B cell (primary cell): ENCODE measurements at regions not wholly inside any gene's neighbourhood (a gene's known extent, or its start where the extent isn't known, plus 50 kb on each side); places are given as distances from the start of the nearest gene placed in this dataset.

Experiments
- ATAC-seq: fragments of 200-7000 bp; cut with Tn5 transposase; one replicate; pipeline ENCODE4 v1.10.0; 2021; ENCODE audit warnings: low read depth, mild to moderate bottlenecking, moderate number of reproducible peaks, moderate library complexity
- CTCF ChIA-PET: fragments of 350-600 bp; sonication (Branson Sonifier 250); formaldehyde crosslinking; loops from one replicate; lab custom pipeline; 2021; ENCODE audit warnings: antibody characterized with exemption, inconsistent platforms; lab: Charles Lee
- POLR2A ChIA-PET: fragments of 350-600 bp; sonication (Branson Sonifier 250); formaldehyde crosslinking; loops from one replicate; lab custom pipeline; 2021; ENCODE audit warnings: antibody characterized with exemption; lab: Charles Lee
- DNase-seq: peaks from one replicate; pipeline ENCODE4 v3.0.0; 2013
- H2AFZ ChIP-seq: 2 replicates; pipeline ENCODE4 v1.6.1; 2012; ENCODE audit warnings: mild to moderate bottlenecking, low read depth, low read length; ENCODE audit not compliant: insufficient read depth, poor library complexity, severe bottlenecking
- H3K27ac ChIP-seq, 2 donors: 1 replicate in 1 of 2; 2 replicates in 1 of 2; pipeline ENCODE4 v1.5.1; 2012 to 2013; ENCODE audit warnings: low read length in 2 of 2, mild to moderate bottlenecking in 2 of 2, moderate library complexity in 1 of 2
- H3K27me3 ChIP-seq, 4 experiments: fragments of 200-600 bp in 1 of 4; sonication (generic) in 1 of 4; replicated peaks in 1 of 4; 1 replicate in 2 of 4; 2 replicates in 2 of 4; pipeline versions ENCODE4 v1.6.1 to v1.7.0; 2013 to 2016; ENCODE audit warnings: low read length in 3 of 4, mild to moderate bottlenecking in 2 of 4, mixed read lengths in 1 of 4, moderate library complexity in 1 of 4; ENCODE audit not compliant: insufficient read depth in 4 of 4, control insufficient read depth in 3 of 4; ENCODE audit errors: control extremely low read depth in 1 of 4
- H3K36me3 ChIP-seq, 2 experiments: replicated peaks in 1 of 2; 1 replicate in 1 of 2; 2 replicates in 1 of 2; pipeline versions ENCODE4 v1.6.1 to v1.7.1; 2013; ENCODE audit warnings: low read length in 1 of 2; ENCODE audit not compliant: insufficient read depth in 2 of 2, control insufficient read depth in 1 of 2; ENCODE audit errors: control extremely low read depth in 1 of 2, extremely low read depth in 1 of 2
- H3K4me1 ChIP-seq, 2 donors: fragments of 200-600 bp in 1 of 2; sonication (generic) in 1 of 2; 1 replicate in 1 of 2; 2 replicates in 1 of 2; pipeline versions ENCODE4 v1.5.1 to v1.6.1; 2013 to 2017; ENCODE audit warnings: low read length in 2 of 2; ENCODE audit not compliant: control insufficient read depth in 2 of 2, insufficient read depth in 2 of 2
- H3K4me2 ChIP-seq: replicated peaks from 2 replicates; pipeline ENCODE3; 2012; ENCODE audit warnings: mild to moderate bottlenecking, low read depth, low read length; ENCODE audit not compliant: poor library complexity, severe bottlenecking
- H3K4me3 ChIP-seq, 5 experiments: fragments of 200-600 bp in 1 of 5; sonication (generic) in 1 of 5; 1 replicate in 3 of 5; 2 replicates in 2 of 5; pipeline versions ENCODE4 v1.5.1 to v1.7.0; 2011 to 2016; ENCODE audit warnings: low read length in 4 of 5, mild to moderate bottlenecking in 4 of 5, low read depth in 2 of 5, control low read depth in 1 of 5, moderate library complexity in 1 of 5; ENCODE audit not compliant: insufficient read depth in 1 of 5; ENCODE audit errors: control extremely low read depth in 1 of 5, extremely low read depth in 1 of 5
- H3K79me2 ChIP-seq: fragments of 200-600 bp; sonication (generic); one replicate; pipeline ENCODE4 v1.6.0; 2016; ENCODE audit warnings: low read length; ENCODE audit not compliant: control insufficient read depth, insufficient read depth
- H3K9ac ChIP-seq: fragments of 200-600 bp; sonication (generic); 2 replicates; pipeline ENCODE4 v1.6.1; 2017; ENCODE audit warnings: mild to moderate bottlenecking, low read length, moderate library complexity
- H3K9me3 ChIP-seq, 3 donors: one replicate each; pipeline versions ENCODE4 v1.6.1 to v1.7.1; 2013; ENCODE audit warnings: low read length in 2 of 3; ENCODE audit not compliant: control insufficient read depth in 2 of 3, insufficient read depth in 1 of 3; ENCODE audit errors: control extremely low read depth in 1 of 3
- H4K20me1 ChIP-seq: 2 replicates; pipeline ENCODE4 v1.6.0; 2012; ENCODE audit warnings: mild to moderate bottlenecking, low read length; ENCODE audit not compliant: insufficient read depth, control insufficient read depth, poor library complexity, severe bottlenecking
- H3K27ac Mint-ChIP-seq: one replicate; pipeline ENCODE4 v1.8.0; 2021; ENCODE audit warnings: mixed read lengths
- H3K27me3 Mint-ChIP-seq: one replicate; pipeline ENCODE4 v1.8.0; 2021; ENCODE audit warnings: mixed read lengths
- H3K4me1 Mint-ChIP-seq: one replicate; pipeline ENCODE4 v1.8.0; 2021; ENCODE audit warnings: mixed read lengths
- H3K4me3 Mint-ChIP-seq: one replicate; pipeline ENCODE4 v1.8.0; 2021; ENCODE audit warnings: mixed read lengths
- H3K9me3 Mint-ChIP-seq: one replicate; pipeline ENCODE4 v1.8.0; 2022; ENCODE audit warnings: mixed read lengths; ENCODE audit not compliant: insufficient read depth
- EZH2 ChIP-seq: IDR thresholded peaks from 2 replicates; pipeline ENCODE4 v1.6.1; 2012; ENCODE audit warnings: borderline replicate concordance, low read depth, mild to moderate bottlenecking, moderate library complexity, low read length; ENCODE audit not compliant: insufficient read depth, poor library complexity, severe bottlenecking
- WGBS: methylation state at CpG from one replicate; pipeline ENCODE4 v1.1.5; 2013; ENCODE audit warnings: missing lambda C conversion rate; ENCODE audit not compliant: insufficient coverage; 5-methylcytosine and 5-hydroxymethylcytosine counted together
- intact Hi-C: fragments of 100-400 bp; cut with micrococcal nuclease; formaldehyde crosslinking; loops from one replicate; pipeline ENCODE4 v1.10.0; 2022
- TF ChIP-seq, protein P1 (sequence below): fragments of 200-600 bp; IDR thresholded peaks from one replicate; pipeline ENCODE4 v1.8.0; 2022; ENCODE audit warnings: antibody characterized with exemption, mild to moderate bottlenecking

GRCh38 chr10:128429321-128429720 is 303.1 kb upstream of the MKI67 start:
- H4K20me1 ChIP-seq = no peaks in the 10 kb centered on the region
- no peak for DNase-seq
- 84% methylated on average over 7 of the region's 10 CpGs for WGBS
- no peak overlapping the region for H2AFZ ChIP-seq
- ATAC-seq = no peak
- ChIA-PET CTCF (no interaction called here), POLR2A (no interaction called here)
- Mint-ChIP-seq H3K4me1 (no peaks in the 10 kb centered on the region), H3K27ac (no peak overlapping the region), H3K4me3 (no peak overlapping the region), H3K27me3 (no peaks in the 10 kb centered on the region), H3K9me3 (no peaks in the 10 kb centered on the region)
- intact Hi-C loops = no loop called here
- TF ChIP-seq EZH2 = no peak
- TF ChIP-seq, protein P1, sequence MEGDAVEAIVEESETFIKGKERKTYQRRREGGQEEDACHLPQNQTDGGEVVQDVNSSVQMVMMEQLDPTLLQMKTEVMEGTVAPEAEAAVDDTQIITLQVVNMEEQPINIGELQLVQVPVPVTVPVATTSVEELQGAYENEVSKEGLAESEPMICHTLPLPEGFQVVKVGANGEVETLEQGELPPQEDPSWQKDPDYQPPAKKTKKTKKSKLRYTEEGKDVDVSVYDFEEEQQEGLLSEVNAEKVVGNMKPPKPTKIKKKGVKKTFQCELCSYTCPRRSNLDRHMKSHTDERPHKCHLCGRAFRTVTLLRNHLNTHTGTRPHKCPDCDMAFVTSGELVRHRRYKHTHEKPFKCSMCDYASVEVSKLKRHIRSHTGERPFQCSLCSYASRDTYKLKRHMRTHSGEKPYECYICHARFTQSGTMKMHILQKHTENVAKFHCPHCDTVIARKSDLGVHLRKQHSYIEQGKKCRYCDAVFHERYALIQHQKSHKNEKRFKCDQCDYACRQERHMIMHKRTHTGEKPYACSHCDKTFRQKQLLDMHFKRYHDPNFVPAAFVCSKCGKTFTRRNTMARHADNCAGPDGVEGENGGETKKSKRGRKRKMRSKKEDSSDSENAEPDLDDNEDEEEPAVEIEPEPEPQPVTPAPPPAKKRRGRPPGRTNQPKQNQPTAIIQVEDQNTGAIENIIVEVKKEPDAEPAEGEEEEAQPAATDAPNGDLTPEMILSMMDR = no peak
- H3K79me2 ChIP-seq = no peaks in the 10 kb centered on the region
- H3K9me3 ChIP-seq = peaks cover 0 to 29% (median 0%) of the 10 kb centered on the region in 3 donors
- H3K4me2 ChIP-seq = no peak overlapping the region
- H3K27me3 ChIP-seq = no peaks in the 10 kb centered on the region
- H3K36me3 ChIP-seq = no peaks in the 10 kb centered on the region
- H3K9ac ChIP-seq = no peak overlapping the region
- no peak overlapping the region for H3K4me3 ChIP-seq
- H3K27ac ChIP-seq = no peak overlapping the region
- no peaks in the 10 kb centered on the region for H3K4me1 ChIP-seq

GRCh38 chr10:128429835-128430513 is 303.8 kb upstream of the MKI67 start:
- no peaks in the 10 kb centered on the region for H3K27me3 ChIP-seq
- ChIA-PET POLR2A (no interaction called here), CTCF (no interaction called here)
- Mint-ChIP-seq H3K27me3 (no peaks in the 10 kb centered on the region), H3K9me3 (no peaks in the 10 kb centered on the region), H3K4me3 (no peak overlapping the region), H3K4me1 (no peaks in the 10 kb centered on the region), H3K27ac (no peak overlapping the region)
- ATAC-seq (no peak), DNase-seq (no peak)
- H3K79me2 ChIP-seq = no peaks in the 10 kb centered on the region
- H3K36me3 ChIP-seq = no peaks in the 10 kb centered on the region
- no peaks in the 10 kb centered on the region for H3K4me1 ChIP-seq
- no peak overlapping the region for H2AFZ ChIP-seq
- intact Hi-C loops = no loop called here
- H3K4me2 ChIP-seq = no peak overlapping the region
- H3K27ac ChIP-seq = no peak overlapping the region
- H3K4me3 ChIP-seq = no peak overlapping the region
- H3K9ac ChIP-seq = no peak overlapping the region
- H3K9me3 ChIP-seq = peaks cover 0 to 29% (median 0%) of the 10 kb centered on the region in 3 donors
- TF ChIP-seq EZH2 = no peak
- TF ChIP-seq, protein P1 = no peak
- no peaks in the 10 kb centered on the region for H4K20me1 ChIP-seq
- WGBS = 87% methylated on average over 33 of the region's 33 CpGs
